NCI-H345 treated with DMSO at 0.1 percent for 48 hours (cell line): ENCODE measurements at regions not wholly inside any gene's neighbourhood (a gene's known extent, or its start where the extent isn't known, plus 50 kb on each side); places are given as distances from the start of the nearest gene placed in this dataset.

Experiments used
- DNase-seq: peaks from one replicate; lab custom pipeline; 2025; ENCODE audit not compliant: unreplicated experiment; lab: John Stamatoyannopoulos, UW

DNA sequence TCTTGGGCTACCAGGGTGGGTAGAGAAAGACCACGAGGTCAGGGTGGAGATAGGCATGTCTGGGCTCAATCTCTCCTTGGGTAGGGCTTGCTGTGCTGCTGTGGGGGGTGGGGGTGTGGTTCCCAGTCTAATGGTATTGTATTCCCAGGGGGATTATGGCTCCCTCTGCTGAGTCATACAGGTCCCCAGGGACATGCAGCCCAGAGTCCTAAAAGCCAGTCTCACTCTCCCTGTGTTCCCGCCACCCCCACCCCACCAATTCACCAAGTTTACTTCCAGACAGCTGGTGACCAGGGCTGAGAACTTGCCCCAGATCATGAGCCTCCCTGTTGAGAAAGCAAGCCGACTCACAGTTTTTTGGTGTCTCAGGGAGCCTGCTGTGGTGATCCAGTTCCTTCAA, 367.6 kb downstream of the C12orf75 start:
- no peak for DNase-seq

DNA sequence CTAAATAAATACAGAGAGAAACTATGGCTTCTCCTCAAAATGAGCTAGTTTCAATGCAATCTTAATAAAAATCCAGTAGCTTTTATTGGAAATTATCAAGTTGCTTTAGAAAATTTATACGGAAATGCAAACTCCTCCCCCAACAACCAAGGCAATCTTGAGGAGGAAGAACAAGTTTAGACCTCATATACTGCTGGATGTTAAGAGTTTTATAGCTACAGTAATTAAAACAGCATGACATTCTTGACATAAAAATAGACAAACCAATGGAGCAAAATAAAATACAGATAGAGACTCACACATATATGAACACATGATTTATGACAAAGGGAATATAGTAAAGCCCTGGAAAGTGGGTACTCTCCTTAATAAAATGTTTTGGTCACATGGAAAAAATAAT, 368.7 kb downstream of the C12orf75 start:
- no peak for DNase-seq

DNA sequence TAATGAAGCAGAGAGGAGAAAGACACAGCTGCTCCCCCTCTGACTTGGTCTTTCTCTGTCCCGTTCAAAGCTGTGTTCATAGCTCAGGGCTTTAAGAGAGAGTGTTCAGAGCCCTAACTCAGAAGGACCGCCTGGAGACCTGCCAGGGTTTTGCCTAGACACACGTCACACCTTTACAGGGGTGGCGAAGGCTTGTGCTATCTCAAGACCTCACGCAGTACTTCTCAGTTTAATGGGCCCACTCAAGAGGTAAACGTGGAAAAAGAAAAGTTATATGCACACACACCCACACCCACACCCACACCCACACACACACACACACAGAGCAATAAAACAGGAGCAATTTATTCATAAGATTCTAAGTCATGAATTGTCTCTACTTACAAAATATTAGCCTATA, 374.3 kb downstream of the C12orf75 start:
- no peak for DNase-seq

DNA sequence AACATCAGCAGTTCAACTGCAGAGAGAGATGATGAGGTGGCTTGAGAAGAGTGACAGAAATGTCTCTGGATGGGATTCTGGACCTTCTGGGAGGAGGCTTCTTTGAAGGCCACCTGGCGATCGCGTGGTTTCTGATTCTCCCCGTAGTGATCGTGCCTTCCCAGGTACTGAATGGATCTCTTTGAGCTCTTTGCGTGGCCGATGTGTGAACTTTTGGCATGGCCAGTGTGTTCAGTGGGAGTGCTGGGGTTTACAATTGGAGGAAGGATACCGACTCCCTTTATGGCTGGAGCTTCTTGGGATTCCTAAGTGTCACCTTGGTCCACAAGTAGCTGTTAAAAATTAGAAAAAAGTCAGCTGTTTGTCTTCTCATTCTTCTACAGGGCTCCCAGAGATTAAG, 374.7 kb downstream of the C12orf75 start:
- no peak for DNase-seq

DNA sequence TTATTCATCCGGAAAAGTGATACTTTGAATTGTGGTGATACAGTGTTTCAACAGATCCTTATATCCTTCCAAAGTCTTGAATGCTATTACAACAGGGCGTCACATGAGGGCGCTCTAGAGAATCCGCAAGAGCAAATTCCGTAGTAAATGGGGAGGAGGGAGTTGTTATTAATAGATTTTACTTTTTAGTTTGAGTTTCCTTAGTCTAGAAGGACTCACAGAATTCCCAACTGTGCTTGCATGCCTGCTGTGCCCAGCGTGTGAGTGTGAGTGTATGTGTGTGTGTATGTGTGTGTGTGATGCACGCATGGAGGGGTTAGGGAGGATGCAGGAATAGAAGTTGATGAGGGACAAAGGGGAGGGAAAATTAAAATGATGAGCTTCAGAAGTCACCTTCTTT, 375.3 kb downstream of the C12orf75 start:
- DNase-seq, result no peak

DNA sequence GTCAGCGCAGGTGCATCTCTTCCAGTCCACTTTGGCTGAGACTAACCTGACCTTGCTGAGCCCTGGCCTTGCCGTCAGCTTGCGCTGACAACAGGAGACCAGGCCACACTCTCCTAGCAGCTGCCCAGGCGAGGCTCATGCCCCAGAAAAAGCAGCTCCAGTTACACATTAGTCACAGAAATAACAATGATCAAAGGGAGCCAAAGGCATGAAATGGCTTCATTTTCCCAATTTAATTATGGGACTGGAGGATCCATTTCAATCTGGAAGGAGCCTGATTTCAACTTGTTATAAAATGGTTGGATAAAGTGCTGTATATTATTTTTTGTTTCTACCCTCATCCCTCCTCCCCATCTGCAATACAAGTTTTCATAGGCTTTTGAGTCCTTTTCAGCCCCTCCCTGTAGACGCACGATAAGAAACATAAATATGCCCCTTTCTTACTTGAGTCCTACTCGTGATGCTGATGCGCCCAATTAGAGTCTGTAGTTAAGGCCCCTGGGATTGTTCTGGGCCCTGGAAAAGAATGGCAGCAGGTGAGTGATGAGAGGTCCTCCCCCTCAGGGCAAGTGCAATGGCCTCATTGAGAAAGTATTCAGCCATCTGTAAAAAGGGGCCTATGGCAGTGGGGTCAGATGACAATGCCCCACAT, 376.0 kb downstream of the C12orf75 start:
- peak; percentile 20 for DNase-seq

DNA sequence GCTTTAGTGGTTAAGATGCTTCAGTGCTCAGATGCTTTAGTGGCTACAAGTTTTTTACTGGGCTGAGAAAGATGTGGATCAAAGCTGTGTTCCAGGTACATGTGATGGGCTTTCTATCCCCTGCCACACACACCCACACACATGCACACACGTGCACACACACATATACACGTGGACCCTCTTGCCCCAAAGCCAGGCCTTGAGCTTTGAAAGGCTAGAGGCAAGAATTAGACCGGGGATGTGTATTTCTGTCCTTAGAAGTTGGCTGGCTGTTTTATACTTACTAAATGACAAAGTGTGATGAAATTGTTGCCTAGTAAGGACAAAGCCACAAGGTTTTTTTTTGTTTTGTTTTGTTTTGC, 376.5 kb downstream of the C12orf75 start:
- no peak for DNase-seq

DNA sequence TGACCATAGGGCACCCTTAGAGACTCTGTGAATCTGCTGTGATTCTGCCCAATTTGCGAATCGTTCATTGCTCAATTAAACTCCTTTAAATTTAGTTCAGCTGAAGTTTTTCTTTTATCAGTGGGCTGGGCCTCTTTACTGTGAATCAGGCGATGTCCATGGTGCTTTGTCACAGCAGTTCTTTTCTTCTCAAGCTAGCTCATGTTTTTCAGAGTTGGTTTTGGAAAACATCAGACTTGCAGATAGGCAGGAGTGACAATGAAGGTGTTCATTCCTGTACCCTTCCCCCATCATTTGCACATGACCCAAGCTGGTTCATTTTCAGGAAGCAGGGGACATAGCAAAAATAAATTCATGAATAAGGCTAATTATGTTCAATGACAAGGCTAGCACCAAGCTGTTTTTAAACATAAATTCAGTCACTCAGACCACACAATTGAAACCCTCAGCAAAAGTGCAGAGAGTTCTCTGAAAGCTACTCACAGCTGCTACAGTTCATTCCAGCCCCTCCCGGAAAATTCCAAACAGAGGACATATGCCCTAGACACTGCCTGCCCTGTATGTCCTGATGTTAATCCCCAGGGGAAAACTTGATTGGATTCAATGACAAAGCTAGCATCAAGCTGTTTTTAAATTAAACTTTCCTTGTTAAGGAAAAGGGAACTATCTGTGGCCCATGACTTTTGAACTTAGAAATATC, 383.3 kb downstream of the C12orf75 start:
- DNase-seq, result no peak

DNA sequence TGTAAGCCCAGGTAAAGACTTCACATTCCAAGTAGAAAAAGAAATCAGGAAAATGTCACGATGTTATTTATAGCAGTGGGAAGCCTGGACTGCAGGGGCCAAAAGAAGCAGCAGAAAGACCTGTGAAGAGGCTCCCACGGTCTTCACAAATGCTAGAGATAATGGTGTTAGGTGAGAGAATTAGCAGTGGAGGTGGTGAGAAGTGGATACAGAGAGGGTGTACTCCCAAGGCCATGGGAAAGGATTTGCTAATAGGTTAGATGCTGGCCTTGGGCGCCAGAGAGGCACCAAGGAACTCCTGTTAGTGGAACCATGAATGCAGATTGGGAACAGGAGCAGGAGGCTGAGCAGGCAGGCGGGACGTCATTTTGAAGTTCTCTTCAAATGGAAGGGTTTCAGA, 386.1 kb downstream of the C12orf75 start:
- no peak for DNase-seq

DNA sequence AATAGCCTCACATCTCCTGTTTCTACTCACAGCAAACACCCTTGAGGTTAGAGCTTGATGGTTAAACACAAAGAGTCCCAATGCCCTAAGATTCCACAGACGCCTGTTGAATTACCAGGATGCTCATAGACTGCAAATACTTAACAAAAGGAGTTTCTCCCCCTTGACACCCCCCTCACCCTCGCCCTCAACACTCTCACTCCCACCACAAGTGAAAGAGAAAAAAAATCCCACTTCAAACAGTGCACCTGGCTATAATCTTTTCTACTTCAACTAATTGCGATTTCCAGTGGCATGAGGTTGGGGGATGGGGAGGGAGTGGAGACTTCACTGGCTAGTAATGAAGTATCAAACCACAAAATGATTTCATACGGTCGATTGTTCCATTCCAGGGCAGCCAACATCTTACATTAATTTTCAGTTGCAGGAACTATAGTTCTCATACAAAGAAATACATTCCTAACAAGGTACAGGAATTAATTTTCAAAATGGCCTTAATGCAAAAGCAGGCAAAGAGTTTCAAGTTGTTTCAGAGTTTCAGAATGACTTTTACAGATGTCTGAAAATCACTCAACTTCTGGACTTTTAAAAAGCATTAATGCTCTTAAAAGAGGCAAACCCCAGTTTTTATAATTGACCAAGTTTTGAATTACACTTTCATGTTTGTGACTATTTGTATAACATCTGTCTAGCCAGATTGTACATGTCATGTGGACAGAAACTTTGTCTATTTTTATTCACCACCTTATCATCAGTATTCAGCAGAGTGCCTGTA, 390.7 kb downstream of the C12orf75 start:
- peak; percentile 48 for DNase-seq

DNA sequence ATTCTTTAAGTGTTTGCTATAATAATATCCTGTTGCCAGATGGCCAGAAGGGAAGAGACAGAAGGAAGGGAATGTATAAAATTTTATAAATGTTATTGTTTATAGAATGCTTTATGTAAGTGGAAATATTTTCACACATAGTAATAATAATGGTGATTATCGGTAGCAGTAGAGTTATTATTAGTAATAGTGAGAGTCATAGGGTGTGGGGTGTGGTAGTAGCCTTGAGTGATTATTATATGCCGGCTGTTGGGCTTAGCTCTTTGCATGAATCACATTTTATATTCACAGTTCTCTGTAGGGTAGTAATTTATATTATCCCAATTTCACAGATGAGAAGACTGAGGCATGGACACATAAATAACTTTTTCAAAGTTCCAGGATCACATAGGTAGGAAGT, 391.4 kb downstream of the C12orf75 start:
- DNase-seq, result no peak

DNA sequence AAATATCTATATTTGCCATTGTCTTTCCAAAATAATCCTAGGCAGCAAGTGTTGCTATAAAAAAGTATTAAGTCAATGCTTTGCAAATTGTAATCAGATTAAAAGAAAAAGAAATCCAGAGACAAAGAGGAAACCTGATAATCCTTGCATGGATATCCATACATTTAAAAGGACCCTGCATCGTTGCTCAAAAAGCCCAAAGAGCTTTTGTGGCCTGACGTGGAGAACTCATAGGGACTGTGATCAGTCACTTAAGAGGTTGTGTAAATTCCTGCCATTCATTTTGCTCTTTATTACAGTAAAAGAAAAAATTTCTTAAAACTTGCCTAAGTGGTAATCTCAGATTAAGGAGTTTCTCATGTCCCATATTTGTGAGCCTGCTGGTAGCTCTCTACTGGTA, 392.6 kb downstream of the C12orf75 start:
- no peak for DNase-seq

DNA sequence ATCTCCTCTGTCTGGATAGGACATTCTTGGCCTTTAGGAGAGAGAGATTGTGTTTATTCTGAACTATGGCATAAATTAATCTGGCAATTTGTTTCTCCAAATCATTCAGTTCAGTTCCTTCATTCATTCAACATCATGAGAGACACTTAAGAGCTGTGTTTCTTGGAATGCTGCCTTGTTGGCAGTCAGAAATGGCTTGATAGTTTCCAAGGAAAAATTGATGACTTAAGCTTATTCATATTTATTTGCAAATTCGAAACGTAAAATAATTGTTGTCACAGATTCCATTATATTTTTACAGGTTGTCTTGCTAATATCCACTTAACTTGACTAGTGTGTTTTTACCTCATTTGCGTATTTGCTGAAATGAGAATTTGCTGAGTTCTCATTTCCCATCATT, 393.0 kb downstream of the C12orf75 start:
- no peak for DNase-seq

DNA sequence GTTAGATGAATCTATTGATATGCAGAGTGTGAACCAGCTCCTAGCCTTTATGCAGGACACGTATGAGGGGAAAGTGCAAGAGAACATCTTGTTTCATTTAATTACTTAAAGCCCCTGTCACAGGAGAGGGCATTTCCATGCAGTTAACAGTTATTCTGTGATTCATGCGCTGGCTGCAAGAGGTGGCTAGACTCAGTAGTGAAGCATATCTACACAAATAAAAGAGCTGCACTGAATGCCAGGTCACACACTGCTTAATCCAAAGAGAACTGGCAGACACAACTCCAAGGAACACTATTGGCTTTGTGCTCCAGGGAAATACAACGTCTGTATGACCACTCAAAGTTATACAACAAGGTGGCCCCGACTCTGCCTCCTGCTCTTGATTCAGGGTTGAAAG, 394.1 kb downstream of the C12orf75 start:
- DNase-seq, result no peak

DNA sequence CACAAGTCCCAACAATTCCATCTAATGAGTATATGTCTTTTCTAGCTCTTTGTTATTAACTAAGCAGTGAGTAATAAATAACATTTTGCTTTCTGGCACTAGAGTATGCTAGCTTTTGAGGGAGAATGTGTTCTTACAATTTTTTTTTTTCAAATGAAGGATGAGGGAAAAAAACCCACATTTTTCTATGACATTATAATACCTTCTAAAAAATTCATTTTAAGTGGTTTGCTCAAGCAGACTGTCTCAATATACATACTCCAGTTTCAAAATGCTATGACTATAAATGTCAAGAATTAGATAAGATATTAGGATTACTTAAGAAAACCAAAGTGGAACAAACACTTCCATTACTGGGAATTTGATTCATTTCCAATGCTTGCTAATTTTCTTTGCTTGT, 394.6 kb downstream of the C12orf75 start:
- no peak for DNase-seq

DNA sequence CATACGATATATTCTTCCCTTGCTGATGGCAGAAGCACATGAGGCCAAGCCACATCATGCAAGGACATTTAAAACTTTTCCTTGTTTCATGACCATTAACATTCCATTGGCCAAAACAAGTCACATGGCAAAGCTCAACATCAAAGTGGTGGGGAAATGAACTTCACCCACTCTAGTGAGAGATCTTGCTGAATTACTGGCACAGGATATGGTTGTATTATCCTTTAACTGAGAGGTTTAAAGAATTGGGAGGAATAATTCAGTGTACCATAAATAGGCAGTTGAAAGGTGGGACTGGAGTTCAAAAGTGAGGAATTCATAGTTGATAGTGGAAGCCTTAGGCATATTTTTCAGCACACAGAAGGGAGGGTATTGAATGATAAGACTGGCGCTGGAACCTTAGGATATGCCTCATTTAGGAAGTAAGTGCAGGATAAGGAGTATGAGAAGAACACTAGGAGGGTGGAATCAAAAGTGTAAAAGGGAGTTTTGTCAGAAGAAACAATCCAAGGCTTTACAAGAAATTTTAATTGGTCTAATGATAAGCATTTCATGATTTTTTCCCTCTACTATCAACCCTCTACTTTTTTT, 398.8 kb downstream of the C12orf75 start:
- DNase-seq, result no peak

DNA sequence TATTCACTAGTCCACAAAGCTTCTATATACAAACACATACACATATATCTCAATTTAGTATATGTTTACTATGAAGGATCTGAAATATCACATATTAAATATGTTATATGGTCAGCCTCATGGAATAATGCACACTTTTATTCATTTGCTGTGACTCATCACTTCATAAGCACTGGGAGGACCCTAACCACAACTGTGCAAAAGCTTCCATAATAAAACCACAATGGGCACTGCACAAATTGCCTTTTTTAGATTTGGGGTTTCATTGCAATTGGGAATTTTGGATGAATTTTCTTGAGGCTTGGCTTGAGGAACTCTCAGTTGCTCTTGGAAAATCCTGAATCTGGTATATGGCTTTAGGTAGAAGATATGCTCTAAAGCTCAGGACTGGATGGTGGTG, 399.4 kb downstream of the C12orf75 start:
- DNase-seq, result no peak

DNA sequence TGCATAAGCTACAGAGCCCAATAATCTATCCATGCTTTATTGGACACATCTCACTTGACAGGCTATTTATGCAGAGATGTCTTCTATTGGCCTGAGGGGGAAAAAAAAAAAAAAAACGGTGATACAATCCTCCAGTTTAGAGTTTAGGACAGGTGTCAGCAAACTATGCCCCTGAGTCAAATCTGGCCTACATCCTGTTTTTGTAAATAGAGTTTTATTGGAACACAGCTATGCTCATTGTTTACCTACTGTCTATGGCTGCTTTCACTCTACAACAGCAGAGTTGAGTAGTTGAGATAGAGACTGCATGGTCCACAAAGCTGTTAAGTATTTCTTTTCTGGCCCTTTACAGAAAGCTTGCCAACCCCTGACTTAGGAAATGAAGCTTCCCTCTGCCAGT, 403.1 kb downstream of the C12orf75 start:
- peak; percentile 71 for DNase-seq

DNA sequence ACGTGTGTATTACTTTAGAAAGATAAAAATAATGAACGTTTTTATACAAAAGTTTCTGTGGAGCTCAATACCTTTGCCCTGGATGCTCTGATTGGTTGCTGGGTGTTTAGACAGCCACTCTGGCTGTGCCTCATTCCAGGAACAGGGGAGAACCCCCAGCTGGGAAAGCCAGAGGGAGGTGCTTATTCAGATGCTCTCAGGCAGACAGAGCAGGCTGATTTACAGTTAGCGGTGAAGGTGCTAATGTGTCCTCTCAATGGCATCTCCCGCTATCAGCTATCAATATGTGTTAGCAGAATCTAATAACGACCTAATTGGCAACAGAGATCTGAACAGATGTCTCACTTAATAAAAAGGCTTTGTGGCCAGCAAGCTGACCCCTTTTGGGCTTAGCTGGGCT, 402.3 kb downstream of the NUAK1 start:
- DNase-seq, result no peak

DNA sequence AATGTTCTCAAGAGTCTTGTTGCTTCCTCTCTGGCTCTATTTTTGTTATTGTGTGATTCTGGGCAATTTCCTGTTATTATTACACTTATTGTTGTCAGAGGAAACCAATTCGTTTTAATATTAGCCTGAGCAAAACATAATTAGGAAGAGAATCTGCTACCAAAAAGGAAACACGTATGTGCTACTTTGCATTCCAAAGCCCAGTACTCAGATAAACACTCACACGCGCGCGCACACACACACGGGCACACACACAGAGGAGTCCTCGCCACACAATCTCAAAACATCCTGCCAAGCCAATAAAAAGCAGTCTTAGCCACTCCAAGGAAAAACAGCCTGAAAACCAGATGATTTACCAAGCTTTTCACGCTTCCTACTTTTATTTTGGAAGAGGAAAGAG, 400.7 kb downstream of the NUAK1 start:
- DNase-seq, result no peak

DNA sequence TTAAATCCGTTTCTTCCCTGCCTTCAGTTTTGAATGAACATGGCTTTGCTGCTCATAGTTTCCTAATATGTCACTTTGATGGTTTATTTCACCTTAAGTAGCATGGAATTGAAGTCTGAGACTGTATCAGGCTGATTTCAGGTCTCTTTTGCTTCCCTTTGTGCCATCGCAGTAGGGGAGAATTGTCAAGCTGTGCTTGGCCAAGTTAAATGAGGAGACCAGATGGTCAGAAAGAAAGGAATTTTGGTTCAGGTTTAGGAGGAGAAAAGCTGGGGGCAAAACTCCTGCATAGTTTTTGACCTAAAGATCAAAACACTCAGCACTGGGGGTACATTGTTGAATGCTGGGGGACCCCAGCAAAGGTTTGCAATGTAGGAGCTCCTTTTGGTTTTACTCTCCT, 398.4 kb downstream of the NUAK1 start:
- DNase-seq, result no peak
